Testis (tissue), 2 donors: ENCODE measurements at regions not wholly inside any gene's neighbourhood (a gene's known extent, or its start where the extent isn't known, plus 50 kb on each side); places are given as distances from the start of the nearest gene placed in this dataset.
"Not testable (repeated sequence)": the region's sequence is repeated elsewhere in the genome, so short reads cannot be mapped to it uniquely, and the experiment has no call there.

ENCODE experiments used
- DNase-seq: peaks from one replicate; pipeline ENCODE4 v3.0.0-alpha.2; 2019
- H3K27ac ChIP-seq, 2 donors: fragments of 200-600 bp; sonication (generic); one replicate each; pipeline ENCODE4 v1.5.1; 2019
- H3K27me3 ChIP-seq: fragments of 200-600 bp; sonication (generic); one replicate; pipeline ENCODE4 v1.5.1; 2019
- H3K36me3 ChIP-seq: fragments of 200-600 bp; sonication (generic); one replicate; pipeline ENCODE4 v1.5.1; 2017; ENCODE audit warnings: low read depth; ENCODE audit errors: missing control alignments
- H3K4me1 ChIP-seq: fragments of 200-600 bp; sonication (generic); one replicate; pipeline ENCODE4 v1.5.1; 2019
- H3K4me3 ChIP-seq, 2 donors: fragments of 200-600 bp; sonication (generic); one replicate each; pipeline ENCODE4 v1.5.1; 2017 to 2019
- H3K9me3 ChIP-seq: fragments of 200-600 bp; sonication (generic); one replicate; pipeline ENCODE4 v1.5.1; 2017
- POLR2A ChIP-seq: fragments of 450-650 bp; IDR thresholded peaks from one replicate; pipeline ENCODE4 v1.6.1; 2017; ENCODE audit warnings: antibody characterized with exemption, mild to moderate bottlenecking, moderate library complexity
- WGBS, 2 donors: methylation state at CpG; one replicate each; pipeline ENCODE4 v1.1.5; 2018; 5-methylcytosine and 5-hydroxymethylcytosine counted together
- intact Hi-C: fragments of 100-400 bp; cut with DNase I; formaldehyde crosslinking; loops from one replicate; pipeline ENCODE4 v1.15.1; 2023; ENCODE audit warnings: low total_unique reads
- TF ChIP-seq, protein P1 (sequence below), 3 experiments: fragments of 450-650 bp in 2 of 3; fragments of 200-600 bp in 1 of 3; sonication (generic) in 1 of 3; IDR thresholded peaks; one replicate each; pipeline ENCODE4 v1.5.1; 2016 to 2019; ENCODE audit warnings: antibody characterized with exemption in 3 of 3, mild to moderate bottlenecking in 2 of 3, moderate library complexity in 1 of 3

DNA sequence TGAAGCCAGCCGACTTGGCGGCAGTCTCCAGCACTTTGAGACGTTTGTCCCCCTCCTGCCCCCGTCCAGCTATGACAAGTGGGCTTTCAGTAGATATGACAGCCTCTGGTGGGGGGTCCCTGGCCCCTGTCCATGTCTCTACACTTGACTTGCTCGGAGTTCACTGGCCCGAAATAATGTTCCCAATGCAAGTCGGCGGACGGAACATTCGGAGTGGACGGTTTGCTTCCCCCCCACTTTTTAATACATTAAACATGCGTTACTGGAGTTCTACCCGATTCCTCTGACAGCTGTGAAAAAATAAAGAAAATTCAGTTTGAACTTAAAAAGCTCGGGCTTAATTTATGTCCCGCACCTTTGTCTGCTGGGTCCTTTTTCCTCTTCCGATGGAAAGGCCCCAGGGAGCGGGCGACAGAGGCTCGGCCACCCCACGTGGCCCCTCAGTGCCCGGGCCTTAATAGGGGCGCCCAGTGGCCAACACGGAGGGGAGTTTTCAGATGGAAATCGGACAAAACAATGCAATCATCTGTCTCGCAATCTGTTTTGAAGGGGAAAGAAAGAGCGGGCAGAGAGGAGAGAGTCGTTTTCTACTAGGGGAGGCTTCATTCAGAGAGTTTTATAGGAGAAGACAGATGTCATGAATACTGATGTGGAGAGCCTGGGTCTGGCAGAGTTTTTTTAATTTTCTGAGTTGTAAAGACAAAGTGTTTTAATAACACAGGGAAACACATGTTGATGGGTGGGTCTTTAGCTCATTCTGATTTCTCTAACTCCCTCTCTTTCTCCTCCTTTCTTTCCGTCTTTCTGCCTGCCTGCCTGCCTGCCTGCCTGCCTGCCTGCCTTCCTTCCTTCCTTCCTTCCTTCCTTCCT is 50.2 kb downstream of the SMIM38 start:
- Histone ChIP-seq H3K36me3 (no peaks in the 10 kb centered on the region), H3K27ac (no peak overlapping the region), H3K9me3 (no peaks in the 10 kb centered on the region), H3K4me3 (no peak overlapping the region), H3K4me1 (no peaks in the 10 kb centered on the region), H3K27me3 (no peaks in the 10 kb centered on the region)
- WGBS, 2 donors: 87 to 92% methylated on average over 28 of the region's 28 CpGs
- no peak for DNase-seq
- intact Hi-C loops: no loop called here
- TF ChIP-seq, protein P1, sequence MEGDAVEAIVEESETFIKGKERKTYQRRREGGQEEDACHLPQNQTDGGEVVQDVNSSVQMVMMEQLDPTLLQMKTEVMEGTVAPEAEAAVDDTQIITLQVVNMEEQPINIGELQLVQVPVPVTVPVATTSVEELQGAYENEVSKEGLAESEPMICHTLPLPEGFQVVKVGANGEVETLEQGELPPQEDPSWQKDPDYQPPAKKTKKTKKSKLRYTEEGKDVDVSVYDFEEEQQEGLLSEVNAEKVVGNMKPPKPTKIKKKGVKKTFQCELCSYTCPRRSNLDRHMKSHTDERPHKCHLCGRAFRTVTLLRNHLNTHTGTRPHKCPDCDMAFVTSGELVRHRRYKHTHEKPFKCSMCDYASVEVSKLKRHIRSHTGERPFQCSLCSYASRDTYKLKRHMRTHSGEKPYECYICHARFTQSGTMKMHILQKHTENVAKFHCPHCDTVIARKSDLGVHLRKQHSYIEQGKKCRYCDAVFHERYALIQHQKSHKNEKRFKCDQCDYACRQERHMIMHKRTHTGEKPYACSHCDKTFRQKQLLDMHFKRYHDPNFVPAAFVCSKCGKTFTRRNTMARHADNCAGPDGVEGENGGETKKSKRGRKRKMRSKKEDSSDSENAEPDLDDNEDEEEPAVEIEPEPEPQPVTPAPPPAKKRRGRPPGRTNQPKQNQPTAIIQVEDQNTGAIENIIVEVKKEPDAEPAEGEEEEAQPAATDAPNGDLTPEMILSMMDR (IDR thresholded peaks at IDR 0.05): no peak

DNA sequence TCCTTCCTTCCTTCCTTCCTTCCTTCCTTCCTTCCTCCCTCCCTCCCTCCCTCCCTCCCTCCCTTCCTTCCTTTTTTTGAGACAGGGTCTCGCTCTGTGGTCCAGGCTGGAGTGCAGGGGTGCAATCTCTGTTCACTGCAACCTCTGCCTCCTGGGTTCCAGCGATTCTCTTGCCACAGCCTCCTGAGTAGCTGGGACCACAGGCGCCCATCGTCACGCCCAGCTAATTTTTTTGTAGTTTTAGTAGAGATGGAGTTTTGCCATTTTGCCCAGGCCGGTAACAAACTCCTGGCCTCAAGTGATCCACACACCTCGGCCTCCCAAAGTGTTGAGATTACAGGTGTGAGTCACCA is 50.9 kb downstream of the SMIM38 start:
- DNase-seq, H3K36me3 ChIP-seq, H3K9me3 ChIP-seq, H3K4me3 ChIP-seq, H3K27me3 ChIP-seq, intact Hi-C loops, H3K27ac ChIP-seq, H3K4me1 ChIP-seq: not testable (repeated sequence)
- WGBS, 2 donors: 88 to 98% methylated on average over 7 of the region's 7 CpGs

GRCh38 chr11:69207165-69207889 is 51.6 kb downstream of the SMIM38 start:
- Histone ChIP-seq H3K9me3 (no peaks in the 10 kb centered on the region), H3K36me3 (no peaks in the 10 kb centered on the region), H3K4me1 (no peaks in the 10 kb centered on the region), H3K4me3 (no peak overlapping the region), H3K27ac (no peak overlapping the region), H3K27me3 (no peaks in the 10 kb centered on the region)
- intact Hi-C loops: no loop called here
- TF ChIP-seq, protein P1 (IDR thresholded peaks at IDR 0.05): no peak
- no peak for TF ChIP-seq POLR2A
- no peak for DNase-seq
- 89 to 92% methylated on average over 13 to 14 of the region's 14 CpGs for WGBS, 2 donors

DNA sequence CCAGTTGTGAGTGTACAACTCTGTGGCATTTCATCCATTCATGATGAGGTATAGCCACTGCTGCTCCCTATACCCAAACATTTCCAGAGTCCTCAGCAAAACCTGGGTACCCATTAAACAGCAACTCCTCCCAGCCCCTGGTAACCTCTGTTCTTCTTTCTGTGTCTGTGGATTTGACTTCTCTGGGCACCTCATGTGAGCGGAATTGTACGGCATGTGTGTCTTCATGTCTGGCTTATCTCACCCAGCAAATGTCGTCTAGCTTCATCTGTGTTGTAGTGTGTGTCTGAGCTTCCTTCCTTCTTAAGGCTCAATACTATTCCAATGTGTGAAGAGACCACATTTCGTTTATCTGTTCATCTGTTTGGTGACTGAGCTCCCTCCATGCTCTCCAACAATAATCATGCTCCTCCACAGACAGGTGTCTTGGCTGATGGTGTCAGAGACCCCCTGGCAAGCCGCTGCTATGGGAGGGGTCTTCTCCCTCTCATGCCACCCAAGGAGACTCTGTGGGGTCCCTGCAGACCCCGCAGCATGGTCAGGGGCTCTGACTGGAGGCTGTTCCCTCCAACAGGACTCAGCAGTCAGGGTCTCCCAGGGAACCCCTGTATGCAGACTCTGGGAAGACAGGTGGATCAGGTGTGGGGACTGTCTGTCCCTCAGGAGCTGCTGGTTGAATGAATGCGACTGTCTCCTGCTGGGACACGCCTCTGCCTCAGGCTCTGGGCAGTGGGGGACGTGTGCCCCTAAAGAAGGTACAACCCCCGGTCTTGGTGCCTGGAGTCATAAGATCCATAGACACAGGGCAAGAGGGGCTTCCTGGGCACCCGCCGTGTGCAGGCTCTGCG is 52.7 kb downstream of the SMIM38 start:
- Histone ChIP-seq H3K4me3 (no peak overlapping the region), H3K27ac (no peak overlapping the region), H3K9me3 (no peaks in the 10 kb centered on the region), H3K36me3 (no peaks in the 10 kb centered on the region), H3K27me3 (no peaks in the 10 kb centered on the region), H3K4me1 (no peaks in the 10 kb centered on the region)
- no peak for DNase-seq
- TF ChIP-seq POLR2A: no peak
- TF ChIP-seq, protein P1 (IDR thresholded peaks at IDR 0.05): no peak
- intact Hi-C loops: no loop called here
- WGBS, 2 donors: 95 to 98% methylated on average over 9 to 13 of the region's 13 CpGs

- intact Hi-C loops: no loop called here
- no peak for DNase-seq
- WGBS, 2 donors: 83 to 87% methylated on average over 8 of the region's 8 CpGs
- Histone ChIP-seq H3K36me3 (no peaks in the 10 kb centered on the region), H3K4me3 (no peak overlapping the region), H3K9me3 (no peaks in the 10 kb centered on the region), H3K4me1 (no peaks in the 10 kb centered on the region), H3K27me3 (no peaks in the 10 kb centered on the region), H3K27ac (no peak overlapping the region)
- TF ChIP-seq, protein P1 (IDR thresholded peaks at IDR 0.05): no peak
- no peak for TF ChIP-seq POLR2A
Measured at GRCh38 chr11:69209038-69209350, 53.3 kb downstream of the SMIM38 start.
